ENCODE measurements at regions not wholly inside any gene's neighbourhood (a gene's known extent, or its start where the extent isn't known, plus 50 kb on each side); places are given as distances from the start of the nearest gene placed in this dataset.

GRCh38 chr13:24610956-24611355 lies 69.3 kb upstream of the ATP12A start:
- Histone ChIP-seq H2AK5ac (ENCODE audit: low read length) (no peak overlapping the region), H3K4me3 (ENCODE audit: low read depth, low read length) (no peak overlapping the region), H3K23ac (ENCODE audit: low read length) (no peak overlapping the region), H3K79me1 (ENCODE audit: low read length) (no peaks in the 10 kb centered on the region), H3K27ac (ENCODE audit: low read depth, low read length) (no peak overlapping the region), H3K14ac (ENCODE audit: low read length) (no peak overlapping the region), H3K4me1 (ENCODE audit: control insufficient read depth in 1 of 2, insufficient read depth in 2 of 2, low read length in 2 of 2) (peaks cover 0 to 3% of the 10 kb centered on the region in 2 experiments), H3K4ac (ENCODE audit: low read depth, low read length) (no peak overlapping the region), H4K91ac (ENCODE audit: low read depth, low read length) (no peak overlapping the region), H2BK5ac (ENCODE audit: low read depth, low read length, poor library complexity) (no peak overlapping the region), H3K27me3 (ENCODE audit: insufficient read depth, low read length) (no peaks in the 10 kb centered on the region), H3K4me2 (ENCODE audit: low read length) (no peak overlapping the region), H2BK12ac (ENCODE audit: low read length) (no peak overlapping the region), H2BK120ac (ENCODE audit: insufficient read depth, low read length, poor library complexity) (no peak overlapping the region), H3K9me3 (ENCODE audit: insufficient read depth, low read depth, low read length) (no peaks in the 10 kb centered on the region), H2AFZ (ENCODE audit: insufficient read depth, low read length, poor library complexity) (no peak overlapping the region), H4K12ac (ENCODE audit: low read depth, low read length) (no peak overlapping the region), H3K18ac (ENCODE audit: low read length) (no peak overlapping the region), H3K9ac (ENCODE audit: low read length) (no peak overlapping the region), H4K8ac (ENCODE audit: low read depth, low read length) (no peak overlapping the region), H3K36me3 (ENCODE audit: control insufficient read depth in 1 of 2, insufficient read depth in 2 of 2, low read length in 2 of 2) (no peaks in the 10 kb centered on the region), H3K79me2 (ENCODE audit: control insufficient read depth, insufficient read depth, low read length, poor library complexity) (no peaks in the 10 kb centered on the region)
- no peak for DNase-seq
- WGBS (ENCODE audit: extremely low coverage, insufficient coverage, insufficient read length) = no CpG with 5 or more reads among the region's 3 CpGs

GRCh38 chr13:24612726-24613125 lies 67.5 kb upstream of the ATP12A start:
- H3K14ac ChIP-seq (ENCODE audit: low read length) = no peak overlapping the region
- no peaks in the 10 kb centered on the region for H3K36me3 ChIP-seq (ENCODE audit: control insufficient read depth in 1 of 2, insufficient read depth in 2 of 2, low read length in 2 of 2)
- no peaks in the 10 kb centered on the region for H3K79me1 ChIP-seq (ENCODE audit: low read length)
- no peak overlapping the region for H2BK12ac ChIP-seq (ENCODE audit: low read length)
- H3K9me3 ChIP-seq (ENCODE audit: insufficient read depth, low read depth, low read length) = no peaks in the 10 kb centered on the region
- no peak overlapping the region for H3K4me2 ChIP-seq (ENCODE audit: low read length)
- H2AK5ac ChIP-seq (ENCODE audit: low read length) = no peak overlapping the region
- DNase-seq = no peak
- no CpG with 5 or more reads among the region's 9 CpGs for WGBS (ENCODE audit: extremely low coverage, insufficient coverage, insufficient read length)
- H3K9ac ChIP-seq (ENCODE audit: low read length) = no peak overlapping the region
- H3K4ac ChIP-seq (ENCODE audit: low read depth, low read length) = no peak overlapping the region
- no peaks in the 10 kb centered on the region for H3K79me2 ChIP-seq (ENCODE audit: control insufficient read depth, insufficient read depth, low read length, poor library complexity)
- H3K18ac ChIP-seq (ENCODE audit: low read length) = no peak overlapping the region
- no peaks in the 10 kb centered on the region for H3K27me3 ChIP-seq (ENCODE audit: insufficient read depth, low read length)
- H3K4me1 ChIP-seq (ENCODE audit: control insufficient read depth in 1 of 2, insufficient read depth in 2 of 2, low read length in 2 of 2) = peaks cover 5 to 7% of the 10 kb centered on the region in 2 experiments
- H3K4me3 ChIP-seq (ENCODE audit: low read depth, low read length) = no peak overlapping the region
- no peak overlapping the region for H4K12ac ChIP-seq (ENCODE audit: low read depth, low read length)
- no peak overlapping the region for H4K8ac ChIP-seq (ENCODE audit: low read depth, low read length)
- H2BK5ac ChIP-seq (ENCODE audit: low read depth, low read length, poor library complexity) = no peak overlapping the region
- H2BK120ac ChIP-seq (ENCODE audit: insufficient read depth, low read length, poor library complexity) = no peak overlapping the region
- no peak overlapping the region for H2AFZ ChIP-seq (ENCODE audit: insufficient read depth, low read length, poor library complexity)
- no peak overlapping the region for H3K23ac ChIP-seq (ENCODE audit: low read length)
- H4K91ac ChIP-seq (ENCODE audit: low read depth, low read length) = no peak overlapping the region
- no peak overlapping the region for H3K27ac ChIP-seq (ENCODE audit: low read depth, low read length)

- no peak overlapping the region for H3K4me3 ChIP-seq (ENCODE audit: low read depth, low read length)
- no peak overlapping the region for H3K14ac ChIP-seq (ENCODE audit: low read length)
- no peaks in the 10 kb centered on the region for H3K9me3 ChIP-seq (ENCODE audit: insufficient read depth, low read depth, low read length)
- no peak overlapping the region for H3K4me2 ChIP-seq (ENCODE audit: low read length)
- H2BK5ac ChIP-seq (ENCODE audit: low read depth, low read length, poor library complexity) = no peak overlapping the region
- H3K27ac ChIP-seq (ENCODE audit: low read depth, low read length) = no peak overlapping the region
- H2BK12ac ChIP-seq (ENCODE audit: low read length) = no peak overlapping the region
- H3K27me3 ChIP-seq (ENCODE audit: insufficient read depth, low read length) = no peaks in the 10 kb centered on the region
- H4K8ac ChIP-seq (ENCODE audit: low read depth, low read length) = no peak overlapping the region
- WGBS (ENCODE audit: extremely low coverage, insufficient coverage, insufficient read length) = no CpG with 5 or more reads among the region's 3 CpGs
- no peak overlapping the region for H3K23ac ChIP-seq (ENCODE audit: low read length)
- no peak for DNase-seq
- H3K18ac ChIP-seq (ENCODE audit: low read length) = no peak overlapping the region
- peaks cover 9 to 11% of the 10 kb centered on the region in 2 experiments for H3K4me1 ChIP-seq (ENCODE audit: control insufficient read depth in 1 of 2, insufficient read depth in 2 of 2, low read length in 2 of 2)
- H2BK120ac ChIP-seq (ENCODE audit: insufficient read depth, low read length, poor library complexity) = no peak overlapping the region
- no peak overlapping the region for H4K12ac ChIP-seq (ENCODE audit: low read depth, low read length)
- H3K79me2 ChIP-seq (ENCODE audit: control insufficient read depth, insufficient read depth, low read length, poor library complexity) = no peaks in the 10 kb centered on the region
- no peak overlapping the region for H2AK5ac ChIP-seq (ENCODE audit: low read length)
- H3K36me3 ChIP-seq (ENCODE audit: control insufficient read depth in 1 of 2, insufficient read depth in 2 of 2, low read length in 2 of 2) = no peaks in the 10 kb centered on the region
- no peak overlapping the region for H3K4ac ChIP-seq (ENCODE audit: low read depth, low read length)
- no peak overlapping the region for H2AFZ ChIP-seq (ENCODE audit: insufficient read depth, low read length, poor library complexity)
- H3K79me1 ChIP-seq (ENCODE audit: low read length) = no peaks in the 10 kb centered on the region
- no peak overlapping the region for H3K9ac ChIP-seq (ENCODE audit: low read length)
- H4K91ac ChIP-seq (ENCODE audit: low read depth, low read length) = no peak overlapping the region
These were observed 67.1 kb upstream of the ATP12A start for GRCh38 chr13:24613128-24613527.

- no peak for DNase-seq
- no peaks in the 10 kb centered on the region for H3K79me1 ChIP-seq (ENCODE audit: low read length)
- peaks cover 11 to 17% of the 10 kb centered on the region in 2 experiments for H3K4me1 ChIP-seq (ENCODE audit: control insufficient read depth in 1 of 2, insufficient read depth in 2 of 2, low read length in 2 of 2)
- H3K4me3 ChIP-seq (ENCODE audit: low read depth, low read length) = no peak overlapping the region
- no peak overlapping the region for H2BK12ac ChIP-seq (ENCODE audit: low read length)
- no CpG with 5 or more reads among the region's 11 CpGs for WGBS (ENCODE audit: extremely low coverage, insufficient coverage, insufficient read length)
- H3K9ac ChIP-seq (ENCODE audit: low read length) = no peak overlapping the region
- H2AFZ ChIP-seq (ENCODE audit: insufficient read depth, low read length, poor library complexity) = no peak overlapping the region
- H2BK5ac ChIP-seq (ENCODE audit: low read depth, low read length, poor library complexity) = no peak overlapping the region
- H2BK120ac ChIP-seq (ENCODE audit: insufficient read depth, low read length, poor library complexity) = no peak overlapping the region
- no peak overlapping the region for H3K27ac ChIP-seq (ENCODE audit: low read depth, low read length)
- no peak overlapping the region for H4K91ac ChIP-seq (ENCODE audit: low read depth, low read length)
- no peak overlapping the region for H3K14ac ChIP-seq (ENCODE audit: low read length)
- H3K23ac ChIP-seq (ENCODE audit: low read length) = no peak overlapping the region
- no peak overlapping the region for H3K4me2 ChIP-seq (ENCODE audit: low read length)
- no peaks in the 10 kb centered on the region for H3K27me3 ChIP-seq (ENCODE audit: insufficient read depth, low read length)
- no peak overlapping the region for H4K8ac ChIP-seq (ENCODE audit: low read depth, low read length)
- H4K12ac ChIP-seq (ENCODE audit: low read depth, low read length) = no peak overlapping the region
- H3K9me3 ChIP-seq (ENCODE audit: insufficient read depth, low read depth, low read length) = no peaks in the 10 kb centered on the region
- H3K18ac ChIP-seq (ENCODE audit: low read length) = no peak overlapping the region
- no peaks in the 10 kb centered on the region for H3K36me3 ChIP-seq (ENCODE audit: control insufficient read depth in 1 of 2, insufficient read depth in 2 of 2, low read length in 2 of 2)
- H2AK5ac ChIP-seq (ENCODE audit: low read length) = no peak overlapping the region
- no peaks in the 10 kb centered on the region for H3K79me2 ChIP-seq (ENCODE audit: control insufficient read depth, insufficient read depth, low read length, poor library complexity)
- H3K4ac ChIP-seq (ENCODE audit: low read depth, low read length) = no peak overlapping the region
These were observed 66.5 kb upstream of the ATP12A start for GRCh38 chr13:24613755-24614154.

Data from trophoblast cell (in vitro differentiated cells and primary cell).